K562 (cell line): ENCODE measurements at regions not wholly inside any gene's neighbourhood (a gene's known extent, or its start where the extent isn't known, plus 50 kb on each side); places are given as distances from the start of the nearest gene placed in this dataset.

Source experiments
- ATAC-seq: fragments of 200-7000 bp; cut with Tn5 transposase; 3 replicates; pipeline ENCODE4 v1.9.1; 2020; ENCODE audit warnings: moderate library complexity
- BruUV-seq: library from RNA; stranded (reverse); fragments of 400-500 nt; replicated peaks from 2 replicates; lab custom pipeline; 2021; lab: Mats Ljungman, UMichigan
- CTCF ChIA-PET: fragments of 300-600 bp; formaldehyde crosslinking; extraction: SDS; loops from one replicate; lab custom pipeline; 2021; ENCODE audit warnings: low intra/inter-chr PET ratio; lab: Yijun Ruan, JAX
- POLR2A ChIA-PET: fragments of 300-600, 350-650 bp; sonication (Branson Sonifier 250); formaldehyde crosslinking; extraction: SDS; loops from one replicate; lab custom pipeline; 2021; ENCODE audit warnings: antibody characterized with exemption, inconsistent platforms; lab: Yijun Ruan, JAX
- DNase-seq, 4 experiments: peaks; one replicate each; pipeline versions ENCODE4 v3.0.0 to v3.0.0-alpha.2; 2011 to 2018; ENCODE audit warnings: low spot score in 3 of 4, mixed read lengths in 3 of 4; ENCODE audit errors: extremely low read depth in 1 of 4
- FAIRE-seq: peaks from 2 replicates; lab custom pipeline; 2011; peaks lifted over from hg19 to GRCh38; lab: Jason Lieb, UNC
- H2AFZ ChIP-seq: 2 replicates; pipeline ENCODE4 v1.6.0; 2011; ENCODE audit warnings: low read depth, low read length, control low read depth, inconsistent platforms
- H3K27ac ChIP-seq: fragments of 200-600 bp; 3 replicates; pipeline ENCODE4 v1.8.0; 2011; ENCODE audit warnings: low read depth, mild to moderate bottlenecking, control low read depth, inconsistent platforms, low read length, moderate library complexity, mixed read lengths; ENCODE audit errors: extremely low read depth
- H3K27me3 ChIP-seq, 2 experiments: fragments of 300-600 bp in 1 of 2; 2 replicates in 1 of 2; 3 replicates in 1 of 2; pipeline versions ENCODE4 v1.6.0 to v1.8.0; 2011; ENCODE audit warnings: inconsistent platforms in 2 of 2, low read length in 2 of 2, mild to moderate bottlenecking in 1 of 2, mixed read lengths in 1 of 2, moderate library complexity in 1 of 2; ENCODE audit not compliant: control insufficient read depth in 2 of 2, insufficient read depth in 2 of 2
- H3K36me3 ChIP-seq: fragments of 300-600 bp; 3 replicates; pipeline ENCODE4 v1.8.0; 2011; ENCODE audit warnings: mild to moderate bottlenecking, low read length, inconsistent platforms; ENCODE audit not compliant: control insufficient read depth, insufficient read depth
- H3K4me1 ChIP-seq, 2 experiments: fragments of 200-600 bp in 1 of 2; replicated peaks in 1 of 2; 2 replicates in 1 of 2; 3 replicates in 1 of 2; pipeline versions ENCODE4 v1.5.1 to v1.8.0; 2011; ENCODE audit warnings: inconsistent platforms in 2 of 2, low read length in 2 of 2, mild to moderate bottlenecking in 1 of 2, mixed read lengths in 1 of 2, moderate library complexity in 1 of 2; ENCODE audit not compliant: control insufficient read depth in 2 of 2, insufficient read depth in 2 of 2
- H3K4me2 ChIP-seq: 2 replicates; pipeline ENCODE4 v1.6.1; 2011; ENCODE audit warnings: low read length, control low read depth, inconsistent platforms, mixed read lengths; ENCODE audit not compliant: insufficient read depth
- H3K4me3 ChIP-seq: fragments of 200-600 bp; sonication (generic), shearing (Covaris generic); 2 replicates; pipeline ENCODE4 v1.5.1; 2016; ENCODE audit warnings: control low read depth, inconsistent platforms
- H3K79me2 ChIP-seq: fragments of 200-600 bp; 3 replicates; pipeline ENCODE4 v1.8.0; 2011; ENCODE audit warnings: low read length, inconsistent platforms; ENCODE audit not compliant: control insufficient read depth, insufficient read depth
- H3K9ac ChIP-seq, 2 experiments: 2 replicates each; pipeline versions ENCODE4 v1.6.0 to v1.6.1; 2011; ENCODE audit warnings: low read depth in 2 of 2, low read length in 2 of 2, control low read depth in 1 of 2, inconsistent platforms in 1 of 2, mild to moderate bottlenecking in 1 of 2, mixed read lengths in 1 of 2; ENCODE audit not compliant: insufficient read depth in 1 of 2
- H3K9me1 ChIP-seq: one replicate; pipeline ENCODE4 v1.6.0; 2011; ENCODE audit warnings: inconsistent platforms, mild to moderate bottlenecking, low read length, moderate library complexity; ENCODE audit not compliant: control insufficient read depth, insufficient read depth
- H3K9me3 ChIP-seq: replicated peaks from 2 replicates; pipeline ENCODE4 v1.5.1; 2011; ENCODE audit warnings: low read depth, low read length, inconsistent platforms; ENCODE audit not compliant: control insufficient read depth, insufficient read depth
- H4K20me1 ChIP-seq: replicated peaks from 2 replicates; pipeline ENCODE4 v1.6.1; 2011; ENCODE audit warnings: low read length, inconsistent platforms, mixed read lengths; ENCODE audit not compliant: control insufficient read depth, insufficient read depth
- ELF2 ChIP-seq: fragments of 250-450 bp; sonication (Bioruptor Pico); IDR thresholded peaks from 2 replicates; pipeline ENCODE4 v1.5.0; 2021; ENCODE audit warnings: mild to moderate bottlenecking
- KAT2B ChIP-seq: IDR thresholded peaks from one replicate; pipeline ENCODE4 v1.6.1; 2012; ENCODE audit warnings: low read depth, mild to moderate bottlenecking, control low read depth, inconsistent platforms, low read length, moderate library complexity
- MAZ ChIP-seq, 2 experiments: fragments of 450-650 bp in 1 of 2; sonication (generic) in 1 of 2; formaldehyde crosslinking; IDR thresholded peaks in 1 of 2; conservative IDR thresholded peaks in 1 of 2; 2 replicates each; pipeline versions ENCODE4 v1.4.0 to v1.5.0; 2020; ENCODE audit warnings: mild to moderate bottlenecking in 1 of 2, missing genetic modification reagents in 1 of 2
- NCOA6 ChIP-seq: fragments of 450-650 bp; IDR thresholded peaks from 2 replicates; pipeline ENCODE4 v1.6.1; 2017; ENCODE audit warnings: mild to moderate bottlenecking
- NFE2 ChIP-seq: IDR thresholded peaks from 2 replicates; pipeline ENCODE4 v1.6.1; 2014; ENCODE audit warnings: antibody characterized with exemption, low read depth
- ZKSCAN3 ChIP-seq: fragments of 250-450 bp; sonication (Bioruptor Pico); IDR thresholded peaks from 2 replicates; pipeline ENCODE4 v1.4.0; 2020
- ZNF143 ChIP-seq: sonication (generic); formaldehyde crosslinking; IDR thresholded peaks from 2 replicates; pipeline ENCODE4 v1.9.0; 2022; ENCODE audit warnings: mild to moderate bottlenecking, missing genetic modification reagents
- ZNF584 ChIP-seq: fragments of 200-800 bp; sonication (Bioruptor generic); IDR thresholded peaks from 2 replicates; pipeline ENCODE4 v1.6.1; 2016; ENCODE audit warnings: low read depth, mild to moderate bottlenecking, missing genetic modification characterization, missing compliant biosample characterization
- in situ Hi-C: fragments of 300-500 bp; cut with MboI; formaldehyde crosslinking; loops from 4 replicates; pipeline ENCODE4 v1.15.0; 2018; ENCODE audit warnings: inconsistent platforms, mixed read lengths
- intact Hi-C: fragments of 100-400 bp; cut with micrococcal nuclease; formaldehyde crosslinking; loops from 2 replicates; pipeline ENCODE4 v1.14.2; 2022

- TF ChIP-seq ZKSCAN3 (CRISPR knock-in tag) (no peak), NCOA6 (no peak), NFE2 (no peak), ELF2 (CRISPR knock-in tag) (no peak), KAT2B (no peak), ZNF584 (no peak)
These were observed 795.2 kb downstream of the PCDH18 start (continued) for GRCh38 chr4:136737066-136737465.

GRCh38 chr4:136731025-136731424 is 801.3 kb downstream of the PCDH18 start:
- no peak overlapping the region for H3K4me2 ChIP-seq
- H3K36me3 ChIP-seq = no peaks in the 10 kb centered on the region
- H2AFZ ChIP-seq = no peak overlapping the region
- DNase-seq = no peak
- no peaks in the 10 kb centered on the region for H3K79me2 ChIP-seq
- no peaks in the 10 kb centered on the region for H3K4me1 ChIP-seq
- no peaks in the 10 kb centered on the region for H3K27me3 ChIP-seq
- no peak for FAIRE-seq
- H4K20me1 ChIP-seq = no peaks in the 10 kb centered on the region
- intact Hi-C loops = no loop called here
- POLR2A ChIA-PET = no interaction called here
- CTCF ChIA-PET = no interaction called here
- ATAC-seq = no peak
- TF ChIP-seq MAZ (CRISPR knock-in tag; conservative IDR thresholded peaks at IDR 0.05 in 1 of 2, IDR thresholded peaks at IDR 0.05 in 1 of 2) (no peak), ZNF143 (CRISPR knock-in tag) (no peak), ZKSCAN3 (CRISPR knock-in tag) (no peak)
- TF ChIP-seq, all 486 proteins: peak for 0
- H3K4me3 ChIP-seq = no peak overlapping the region
- H3K9ac ChIP-seq = no peak overlapping the region
- no peak overlapping the region for H3K27ac ChIP-seq
- in situ Hi-C loops = no loop called here
- no peaks in the 10 kb centered on the region for H3K9me3 ChIP-seq
- no TSS peak for BruUV-seq
- H3K9me1 ChIP-seq = no peaks in the 10 kb centered on the region
